GM12878 (cell line): ENCODE measurements at regions not wholly inside any gene's neighbourhood (a gene's known extent, or its start where the extent isn't known, plus 50 kb on each side); places are given as distances from the start of the nearest gene placed in this dataset.

Experiments used
- ATAC-seq: fragments of 200-7000 bp; cut with Tn5 transposase; 3 replicates; pipeline ENCODE4 v1.9.1; 2020; ENCODE audit warnings: mild to moderate bottlenecking, moderate library complexity
- BruUV-seq: library from RNA; stranded (reverse); fragments of 400-500 nt; replicated peaks from 2 replicates; lab custom pipeline; 2021; lab: Mats Ljungman, UMichigan
- CTCF ChIA-PET: fragments of 300-600 bp; sonication (Branson Sonifier 250); formaldehyde crosslinking; extraction: SDS; loops from one replicate; lab custom pipeline; 2021; ENCODE audit warnings: inconsistent platforms; lab: Yijun Ruan, JAX
- POLR2A ChIA-PET: fragments of 350-600 bp; formaldehyde crosslinking; extraction: SDS; loops from one replicate; lab custom pipeline; 2021; ENCODE audit warnings: inconsistent platforms; lab: Charles Lee
- RAD21 ChIA-PET: fragments of 300-600 bp; sonication (Branson Sonifier 250); formaldehyde crosslinking; loops from one replicate; lab custom pipeline; 2023; ENCODE audit warnings: antibody characterized with exemption; ENCODE audit not compliant: unreplicated experiment; lab: Charles Lee
- SMC1A ChIA-PET: fragments of 300-600 bp; sonication (Branson Sonifier 250); formaldehyde crosslinking; loops from one replicate; lab custom pipeline; 2023; ENCODE audit not compliant: unreplicated experiment, uncharacterized antibody; lab: Charles Lee
- DNase-seq: peaks from one replicate; pipeline ENCODE4 v3.0.0-alpha.2; 2011; ENCODE audit warnings: low read depth, low spot score
- FAIRE-seq: peaks from 3 replicates; lab custom pipeline; 2011; peaks lifted over from hg19 to GRCh38; lab: Jason Lieb, UNC
- H2AFZ ChIP-seq: 2 replicates; pipeline ENCODE4 v1.6.0; 2011; ENCODE audit warnings: low read depth, low read length, control low read depth; ENCODE audit not compliant: control insufficient read depth
- H3K27ac ChIP-seq: 2 replicates; pipeline ENCODE4 v1.5.1; 2011; ENCODE audit warnings: control low read depth; ENCODE audit not compliant: control insufficient read depth, insufficient read depth
- H3K27me3 ChIP-seq, 2 experiments: replicated peaks in 1 of 2; 2 replicates each; pipeline versions ENCODE4 v1.6.0 to v1.6.1; 2011; ENCODE audit warnings: low read length in 1 of 2; ENCODE audit not compliant: control insufficient read depth in 2 of 2, insufficient read depth in 2 of 2
- H3K36me3 ChIP-seq, 2 experiments: 2 replicates each; pipeline ENCODE4 v1.5.1; 2011; ENCODE audit warnings: low read length in 1 of 2; ENCODE audit not compliant: control insufficient read depth in 2 of 2, insufficient read depth in 2 of 2
- H3K4me1 ChIP-seq: 2 replicates; pipeline ENCODE4 v1.6.1; 2011; ENCODE audit warnings: mild to moderate bottlenecking, low read length, moderate library complexity, mixed read lengths; ENCODE audit not compliant: control insufficient read depth, insufficient read depth
- H3K4me2 ChIP-seq: 2 replicates; pipeline ENCODE4 v1.6.0; 2011; ENCODE audit warnings: control low read depth; ENCODE audit not compliant: control insufficient read depth, insufficient read depth
- H3K4me3 ChIP-seq: fragments of 200-600 bp; sonication (generic); 2 replicates; pipeline ENCODE4 v1.5.1; 2016
- H3K79me2 ChIP-seq: 2 replicates; pipeline ENCODE4 v1.6.0; 2011; ENCODE audit warnings: low read length; ENCODE audit not compliant: control insufficient read depth, insufficient read depth
- H3K9ac ChIP-seq: 2 replicates; pipeline ENCODE4 v1.8.0; 2011; ENCODE audit warnings: low read length, control low read depth, mixed read lengths; ENCODE audit not compliant: control insufficient read depth, insufficient read depth
- H3K9me3 ChIP-seq: replicated peaks from 3 replicates; pipeline ENCODE4 v1.5.1; 2011; ENCODE audit warnings: mild to moderate bottlenecking, low read length; ENCODE audit not compliant: control insufficient read depth, insufficient read depth
- H4K20me1 ChIP-seq: 2 replicates; pipeline ENCODE4 v1.6.0; 2011; ENCODE audit not compliant: control insufficient read depth, insufficient read depth
- EP300 ChIP-seq, 2 experiments: fragments of 150-350 bp in 1 of 2; IDR thresholded peaks; 2 replicates each; pipeline ENCODE4 v1.6.1; 2011 to 2012; ENCODE audit warnings: low read depth in 2 of 2, low read length in 2 of 2, borderline replicate concordance in 1 of 2, improper control_type of control experiment in 1 of 2, inconsistent platforms in 1 of 2; ENCODE audit not compliant: control insufficient read depth in 1 of 2
- IKZF2 ChIP-seq, 2 experiments: fragments of 450-650 bp; IDR thresholded peaks; 2 replicates each; pipeline ENCODE4 v1.6.1; 2017; ENCODE audit warnings: mild to moderate bottlenecking in 2 of 2, moderate library complexity in 2 of 2
- IRF4 ChIP-seq: IDR thresholded peaks from 2 replicates; pipeline ENCODE4 v1.6.1; 2011; ENCODE audit warnings: low read depth, low read length
- LARP7 ChIP-seq: fragments of 450-650 bp; IDR thresholded peaks from 2 replicates; pipeline ENCODE4 v1.6.1; 2017; ENCODE audit warnings: mild to moderate bottlenecking
- SUZ12 ChIP-seq: fragments of 200-600 bp; sonication (generic); IDR thresholded peaks from one replicate; pipeline ENCODE4 v1.6.1; 2018; ENCODE audit warnings: antibody characterized with exemption, mild to moderate bottlenecking; ENCODE audit not compliant: unreplicated experiment
- TARDBP ChIP-seq: IDR thresholded peaks from 2 replicates; pipeline ENCODE4 v1.6.1; 2016; ENCODE audit warnings: borderline replicate concordance
- WGBS: methylation state at CpG from one replicate; pipeline ENCODE4 v1.1.6; 2016; ENCODE audit warnings: low lambda C conversion rate; ENCODE audit not compliant: insufficient replicate concordance, insufficient coverage; ENCODE audit errors: missing lambda C conversion rate; 5-methylcytosine and 5-hydroxymethylcytosine counted together
- in situ Hi-C: fragments of 300-500 bp; cut with MboI; formaldehyde crosslinking; loops from 9 replicates; pipeline ENCODE4 v1.14.3; 2018; ENCODE audit warnings: mixed read lengths
- intact Hi-C: fragments of 100-400 bp; cut with micrococcal nuclease; formaldehyde crosslinking; loops from one replicate; pipeline ENCODE4 v1.14.2; 2022; ENCODE audit not compliant: unreplicated experiment
- TF ChIP-seq, protein P1 (sequence below): fragments of 450-650 bp; IDR thresholded peaks from 2 replicates; pipeline ENCODE4 v1.6.1; 2017; ENCODE audit warnings: mild to moderate bottlenecking, moderate library complexity
- TF ChIP-seq, protein P2 (sequence below): fragments of 450-650 bp; IDR thresholded peaks from 2 replicates; pipeline ENCODE4 v1.6.1; 2018; ENCODE audit warnings: borderline replicate concordance, mild to moderate bottlenecking; ENCODE audit not compliant: partially characterized antibody

GRCh38 chr18:47747260-47747795, 183.1 kb downstream of the SMAD2 start:
- Histone ChIP-seq H3K79me2 (no peaks in the 10 kb centered on the region), H3K27me3 (no peaks in the 10 kb centered on the region; a peak in 1 of 4 replicates), H3K9ac (no peak overlapping the region), H3K27ac (no peak overlapping the region), H3K9me3 (no peaks in the 10 kb centered on the region), H3K4me2 (no peak overlapping the region), H4K20me1 (no peaks in the 10 kb centered on the region), H2AFZ (no peak overlapping the region), H3K4me1 (no peaks in the 10 kb centered on the region), H3K4me3 (no peak overlapping the region), H3K36me3 (no peaks in the 10 kb centered on the region)
- ChIA-PET POLR2A (no interaction called here), RAD21 (interaction anchor here (1.4 to 2.1 kb wide), 3 partner anchors 150 to 542 kb away, joined by 5 to 10 read pairs (median 5); no protein-coding TSS in a partner anchor), CTCF (interaction anchor here (0.7 to 2.8 kb wide), 8 partner anchors 8 to 648 kb away, joined by 3 to 26 read pairs (median 4); no protein-coding TSS in a partner anchor), SMC1A (interaction anchor here (0.6 to 5.0 kb wide), 5 partner anchors 14 to 533 kb away, joined by 3 to 32 read pairs (median 4); no protein-coding TSS in a partner anchor)
- TF ChIP-seq IKZF2 (IDR thresholded peaks at IDR 0.05) = no peak
- 52% methylated on average over 12 of the region's 12 CpGs for WGBS
- no peak for DNase-seq
- in situ Hi-C loops (loop anchor here (5.0 kb wide), 2 partner anchors 155 to 535 kb away; no protein-coding TSS in a partner anchor), intact Hi-C loops (no loop called here)
- ATAC-seq = no peak
- no peak for FAIRE-seq
- BruUV-seq = no TSS peak

DNA sequence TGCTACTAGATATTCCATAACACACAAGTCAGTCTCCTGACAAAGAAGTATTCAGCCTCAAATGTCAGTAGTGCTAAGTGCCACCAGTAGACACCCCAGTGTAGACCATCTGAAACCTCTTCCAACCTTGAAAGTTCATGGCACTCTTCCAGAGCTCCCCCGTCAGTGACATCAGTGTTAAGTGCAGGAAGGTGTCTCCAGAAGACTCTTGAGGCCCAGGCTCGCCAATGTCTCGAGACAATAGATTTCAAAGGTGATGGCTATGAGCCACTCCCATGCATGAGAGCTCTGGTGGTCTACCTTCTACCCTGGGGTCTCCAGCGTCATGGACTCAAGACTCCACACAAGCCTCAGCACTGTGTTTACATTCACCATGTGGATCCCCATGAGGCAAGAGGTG, 183.8 kb downstream of the SMAD2 start:
- RAD21 ChIA-PET = interaction anchor here (1.4 kb wide), 1 partner anchor 149 kb away, joined by 10 read pairs; no protein-coding TSS in a partner anchor
- H2AFZ ChIP-seq = no peak overlapping the region
- H3K27me3 ChIP-seq = no peaks in the 10 kb centered on the region
- H3K9me3 ChIP-seq = no peaks in the 10 kb centered on the region
- CTCF ChIA-PET = interaction anchor here (2.0 to 2.8 kb wide), 2 partner anchors 150 to 531 kb away, joined by 8 to 26 read pairs; no protein-coding TSS in a partner anchor
- no peaks in the 10 kb centered on the region for H4K20me1 ChIP-seq
- ATAC-seq = no peak
- WGBS = 31% methylated on average over 4 of the region's 4 CpGs
- no peak for DNase-seq
- H3K4me2 ChIP-seq = no peak overlapping the region
- no peaks in the 10 kb centered on the region for H3K36me3 ChIP-seq
- BruUV-seq = no TSS peak
- no peak overlapping the region for H3K27ac ChIP-seq
- H3K9ac ChIP-seq = no peak overlapping the region
- SMC1A ChIA-PET = interaction anchor here (0.6 to 5.0 kb wide), 3 partner anchors 14 to 532 kb away, joined by 3 to 32 read pairs (median 4); no protein-coding TSS in a partner anchor
- no peaks in the 10 kb centered on the region for H3K79me2 ChIP-seq
- no peak for FAIRE-seq
- in situ Hi-C loops (loop anchor here (5.0 kb wide), 2 partner anchors 154 to 534 kb away; no protein-coding TSS in a partner anchor), intact Hi-C loops (no loop called here)
- no peaks in the 10 kb centered on the region for H3K4me1 ChIP-seq
- POLR2A ChIA-PET = no interaction called here
- H3K4me3 ChIP-seq = no peak overlapping the region
- TF ChIP-seq, protein P1, sequence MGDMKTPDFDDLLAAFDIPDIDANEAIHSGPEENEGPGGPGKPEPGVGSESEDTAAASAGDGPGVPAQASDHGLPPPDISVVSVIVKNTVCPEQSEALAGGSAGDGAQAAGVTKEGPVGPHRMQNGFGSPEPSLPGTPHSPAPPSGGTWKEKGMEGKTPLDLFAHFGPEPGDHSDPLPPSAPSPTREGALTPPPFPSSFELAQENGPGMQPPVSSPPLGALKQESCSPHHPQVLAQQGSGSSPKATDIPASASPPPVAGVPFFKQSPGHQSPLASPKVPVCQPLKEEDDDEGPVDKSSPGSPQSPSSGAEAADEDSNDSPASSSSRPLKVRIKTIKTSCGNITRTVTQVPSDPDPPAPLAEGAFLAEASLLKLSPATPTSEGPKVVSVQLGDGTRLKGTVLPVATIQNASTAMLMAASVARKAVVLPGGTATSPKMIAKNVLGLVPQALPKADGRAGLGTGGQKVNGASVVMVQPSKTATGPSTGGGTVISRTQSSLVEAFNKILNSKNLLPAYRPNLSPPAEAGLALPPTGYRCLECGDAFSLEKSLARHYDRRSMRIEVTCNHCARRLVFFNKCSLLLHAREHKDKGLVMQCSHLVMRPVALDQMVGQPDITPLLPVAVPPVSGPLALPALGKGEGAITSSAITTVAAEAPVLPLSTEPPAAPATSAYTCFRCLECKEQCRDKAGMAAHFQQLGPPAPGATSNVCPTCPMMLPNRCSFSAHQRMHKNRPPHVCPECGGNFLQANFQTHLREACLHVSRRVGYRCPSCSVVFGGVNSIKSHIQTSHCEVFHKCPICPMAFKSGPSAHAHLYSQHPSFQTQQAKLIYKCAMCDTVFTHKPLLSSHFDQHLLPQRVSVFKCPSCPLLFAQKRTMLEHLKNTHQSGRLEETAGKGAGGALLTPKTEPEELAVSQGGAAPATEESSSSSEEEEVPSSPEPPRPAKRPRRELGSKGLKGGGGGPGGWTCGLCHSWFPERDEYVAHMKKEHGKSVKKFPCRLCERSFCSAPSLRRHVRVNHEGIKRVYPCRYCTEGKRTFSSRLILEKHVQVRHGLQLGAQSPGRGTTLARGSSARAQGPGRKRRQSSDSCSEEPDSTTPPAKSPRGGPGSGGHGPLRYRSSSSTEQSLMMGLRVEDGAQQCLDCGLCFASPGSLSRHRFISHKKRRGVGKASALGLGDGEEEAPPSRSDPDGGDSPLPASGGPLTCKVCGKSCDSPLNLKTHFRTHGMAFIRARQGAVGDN = no peak
- TF ChIP-seq TARDBP (no peak), IRF4 (no peak), SUZ12 (no peak), LARP7 (no peak), EP300 (IDR thresholded peaks at IDR 0.05; ENCODE audit: borderline replicate concordance in 1 of 2, control insufficient read depth in 1 of 2, low read depth in 2 of 2, low read length in 2 of 2) (no peak)
- TF ChIP-seq, protein P2, sequence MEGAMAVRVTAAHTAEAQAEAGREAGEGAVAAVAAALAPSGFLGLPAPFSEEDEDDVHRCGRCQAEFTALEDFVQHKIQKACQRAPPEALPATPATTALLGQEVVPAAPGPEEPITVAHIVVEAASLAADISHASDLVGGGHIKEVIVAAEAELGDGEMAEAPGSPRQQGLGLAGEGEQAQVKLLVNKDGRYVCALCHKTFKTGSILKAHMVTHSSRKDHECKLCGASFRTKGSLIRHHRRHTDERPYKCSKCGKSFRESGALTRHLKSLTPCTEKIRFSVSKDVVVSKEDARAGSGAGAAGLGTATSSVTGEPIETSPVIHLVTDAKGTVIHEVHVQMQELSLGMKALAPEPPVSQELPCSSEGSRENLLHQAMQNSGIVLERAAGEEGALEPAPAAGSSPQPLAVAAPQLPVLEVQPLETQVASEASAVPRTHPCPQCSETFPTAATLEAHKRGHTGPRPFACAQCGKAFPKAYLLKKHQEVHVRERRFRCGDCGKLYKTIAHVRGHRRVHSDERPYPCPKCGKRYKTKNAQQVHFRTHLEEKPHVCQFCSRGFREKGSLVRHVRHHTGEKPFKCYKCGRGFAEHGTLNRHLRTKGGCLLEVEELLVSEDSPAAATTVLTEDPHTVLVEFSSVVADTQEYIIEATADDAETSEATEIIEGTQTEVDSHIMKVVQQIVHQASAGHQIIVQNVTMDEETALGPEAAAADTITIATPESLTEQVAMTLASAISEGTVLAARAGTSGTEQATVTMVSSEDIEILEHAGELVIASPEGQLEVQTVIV = no peak
